Epithelial cell of esophagus (primary cell): ENCODE measurements at regions not wholly inside any gene's neighbourhood (a gene's known extent, or its start where the extent isn't known, plus 50 kb on each side); places are given as distances from the start of the nearest gene placed in this dataset.

ENCODE experiments used
- DNase-seq: peaks from one replicate; pipeline ENCODE4 v3.0.0; 2010; ENCODE audit warnings: low read depth
- H3K4me3 ChIP-seq: 2 replicates; pipeline ENCODE4 v1.5.1; 2011; ENCODE audit warnings: mild to moderate bottlenecking, low read length, control low read depth
- CTCF ChIP-seq: IDR thresholded peaks from 2 replicates; pipeline ENCODE4 v1.5.1; 2011; ENCODE audit warnings: low read depth, mild to moderate bottlenecking, low read length, control low read depth, inconsistent platforms; ENCODE audit not compliant: insufficient read depth; ENCODE audit errors: missing control alignments

GRCh38 chr6:130775411-130776012, 51.7 kb upstream of the SMLR1 start:
- no peak for DNase-seq
- no peak for TF ChIP-seq CTCF
- no peak overlapping the region for H3K4me3 ChIP-seq

DNA sequence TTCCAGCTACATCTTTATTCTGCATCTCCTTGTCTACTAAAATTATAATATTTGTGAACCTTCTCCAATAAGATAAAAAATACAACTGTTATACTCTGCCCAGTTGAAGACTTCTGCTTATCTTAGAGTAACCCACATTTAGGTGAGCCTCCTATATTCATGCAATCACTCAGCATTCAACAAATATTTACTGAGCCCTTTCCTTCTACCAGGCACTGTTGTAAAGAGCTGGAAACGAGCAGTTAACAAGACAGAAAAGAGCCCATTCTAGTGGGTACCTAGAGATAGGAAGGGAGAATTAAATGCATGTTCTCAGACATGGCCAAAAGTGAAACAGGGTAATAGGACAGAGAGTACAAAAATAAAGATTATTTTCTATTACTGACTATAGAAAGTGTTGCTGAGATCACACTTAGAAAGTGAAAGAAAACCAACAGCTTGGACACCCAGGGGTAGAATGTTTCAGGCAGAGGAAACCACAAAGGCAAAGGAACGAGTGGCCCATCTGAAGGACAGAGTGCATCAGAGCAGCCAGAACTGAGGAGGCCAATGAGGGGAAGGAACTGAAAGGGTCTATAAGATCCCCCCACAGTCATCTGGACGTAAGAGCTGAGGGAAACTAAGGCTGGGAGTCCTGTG, 50.8 kb upstream of the SMLR1 start:
- TF ChIP-seq CTCF: no peak
- H3K4me3 ChIP-seq: no peak overlapping the region
- no peak for DNase-seq
